ENCODE measurements at regions not wholly inside any gene's neighbourhood (a gene's known extent, or its start where the extent isn't known, plus 50 kb on each side); places are given as distances from the start of the nearest gene placed in this dataset.

DNA sequence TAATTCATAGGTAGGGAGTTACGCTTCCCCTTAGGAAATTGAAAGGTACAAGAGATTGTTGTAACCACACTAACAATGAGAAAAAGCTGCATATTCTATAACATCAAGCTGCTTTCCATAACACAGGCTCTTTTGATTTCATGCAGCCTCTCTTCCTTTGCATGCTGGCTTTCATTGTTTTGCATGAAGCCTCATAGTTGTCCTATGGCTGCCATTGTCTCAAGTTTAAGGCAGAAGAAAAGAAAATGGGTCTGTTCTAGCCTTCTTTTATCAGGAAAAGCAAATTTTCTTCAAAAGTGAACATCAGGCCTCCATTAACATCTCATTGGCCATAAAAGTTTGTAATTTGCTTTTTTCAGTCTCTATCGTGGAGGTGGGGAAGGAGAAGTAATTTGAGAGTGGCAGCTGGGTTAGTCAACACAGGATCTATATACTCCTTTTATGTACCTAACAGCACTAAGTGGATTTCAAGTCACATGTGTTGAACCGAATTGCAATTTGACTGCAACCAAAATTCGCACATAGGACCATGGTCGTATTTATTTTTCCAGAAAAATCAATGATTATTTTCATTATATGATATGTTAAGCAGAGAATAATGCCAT, 248.5 kb upstream of the RND3 start:
- TF ChIP-seq, protein P1, sequence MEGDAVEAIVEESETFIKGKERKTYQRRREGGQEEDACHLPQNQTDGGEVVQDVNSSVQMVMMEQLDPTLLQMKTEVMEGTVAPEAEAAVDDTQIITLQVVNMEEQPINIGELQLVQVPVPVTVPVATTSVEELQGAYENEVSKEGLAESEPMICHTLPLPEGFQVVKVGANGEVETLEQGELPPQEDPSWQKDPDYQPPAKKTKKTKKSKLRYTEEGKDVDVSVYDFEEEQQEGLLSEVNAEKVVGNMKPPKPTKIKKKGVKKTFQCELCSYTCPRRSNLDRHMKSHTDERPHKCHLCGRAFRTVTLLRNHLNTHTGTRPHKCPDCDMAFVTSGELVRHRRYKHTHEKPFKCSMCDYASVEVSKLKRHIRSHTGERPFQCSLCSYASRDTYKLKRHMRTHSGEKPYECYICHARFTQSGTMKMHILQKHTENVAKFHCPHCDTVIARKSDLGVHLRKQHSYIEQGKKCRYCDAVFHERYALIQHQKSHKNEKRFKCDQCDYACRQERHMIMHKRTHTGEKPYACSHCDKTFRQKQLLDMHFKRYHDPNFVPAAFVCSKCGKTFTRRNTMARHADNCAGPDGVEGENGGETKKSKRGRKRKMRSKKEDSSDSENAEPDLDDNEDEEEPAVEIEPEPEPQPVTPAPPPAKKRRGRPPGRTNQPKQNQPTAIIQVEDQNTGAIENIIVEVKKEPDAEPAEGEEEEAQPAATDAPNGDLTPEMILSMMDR (IDR thresholded peaks at IDR 0.05; ENCODE audit: low read depth, low read length), result no peak
- TF ChIP-seq EZH2phosphoT487 (IDR thresholded peaks at IDR 0.05; ENCODE audit: low read depth), result no peak

All from OCI-LY3 (cell line).